ENCODE measurements at regions not wholly inside any gene's neighbourhood (a gene's known extent, or its start where the extent isn't known, plus 50 kb on each side); places are given as distances from the start of the nearest gene placed in this dataset.

- Histone ChIP-seq H2BK120ac (ENCODE audit: insufficient read depth, low read length, poor library complexity) (no peak overlapping the region), H3K4me1 (ENCODE audit: control insufficient read depth in 1 of 2, insufficient read depth in 2 of 2, low read length in 2 of 2) (no peaks in the 10 kb centered on the region), H3K27ac (ENCODE audit: low read depth, low read length) (no peak overlapping the region), H3K9ac (ENCODE audit: low read length) (no peak overlapping the region), H3K27me3 (ENCODE audit: insufficient read depth, low read length) (no peaks in the 10 kb centered on the region), H3K4me3 (ENCODE audit: low read depth, low read length) (no peak overlapping the region), H3K4me2 (ENCODE audit: low read length) (no peak overlapping the region), H3K4ac (ENCODE audit: low read depth, low read length) (no peak overlapping the region), H2AK5ac (ENCODE audit: low read length) (no peak overlapping the region), H4K12ac (ENCODE audit: low read depth, low read length) (no peak overlapping the region), H3K79me1 (ENCODE audit: low read length) (no peaks in the 10 kb centered on the region), H3K14ac (ENCODE audit: low read length) (no peak overlapping the region), H4K91ac (ENCODE audit: low read depth, low read length) (no peak overlapping the region), H2BK12ac (ENCODE audit: low read length) (no peak overlapping the region), H2AFZ (ENCODE audit: insufficient read depth, low read length, poor library complexity) (no peak overlapping the region), H3K18ac (ENCODE audit: low read length) (no peak overlapping the region), H3K36me3 (ENCODE audit: control insufficient read depth in 1 of 2, insufficient read depth in 2 of 2, low read length in 2 of 2) (no peaks in the 10 kb centered on the region), H2BK5ac (ENCODE audit: low read depth, low read length, poor library complexity) (no peak overlapping the region), H3K23ac (ENCODE audit: low read length) (no peak overlapping the region), H3K9me3 (ENCODE audit: insufficient read depth, low read depth, low read length) (no peaks in the 10 kb centered on the region), H3K79me2 (ENCODE audit: control insufficient read depth, insufficient read depth, low read length, poor library complexity) (no peaks in the 10 kb centered on the region), H4K8ac (ENCODE audit: low read depth, low read length) (no peak overlapping the region)
- no peak for DNase-seq
- WGBS (ENCODE audit: extremely low coverage, insufficient coverage, insufficient read length) = no CpG with 5 or more reads among the region's 4 CpGs
These were observed 290.1 kb upstream of the CDH9 start for GRCh38 chr5:27328480-27328879.

- Histone ChIP-seq H3K4ac (ENCODE audit: low read depth, low read length) (no peak overlapping the region), H3K79me1 (ENCODE audit: low read length) (no peaks in the 10 kb centered on the region), H3K27me3 (ENCODE audit: insufficient read depth, low read length) (no peaks in the 10 kb centered on the region), H2BK120ac (ENCODE audit: insufficient read depth, low read length, poor library complexity) (no peak overlapping the region), H3K4me2 (ENCODE audit: low read length) (no peak overlapping the region), H3K4me1 (ENCODE audit: control insufficient read depth in 1 of 2, insufficient read depth in 2 of 2, low read length in 2 of 2) (no peaks in the 10 kb centered on the region), H3K4me3 (ENCODE audit: low read depth, low read length) (no peak overlapping the region), H3K27ac (ENCODE audit: low read depth, low read length) (no peak overlapping the region), H3K14ac (ENCODE audit: low read length) (no peak overlapping the region), H3K79me2 (ENCODE audit: control insufficient read depth, insufficient read depth, low read length, poor library complexity) (no peaks in the 10 kb centered on the region), H3K18ac (ENCODE audit: low read length) (no peak overlapping the region), H2AK5ac (ENCODE audit: low read length) (no peak overlapping the region), H4K8ac (ENCODE audit: low read depth, low read length) (no peak overlapping the region), H3K9me3 (ENCODE audit: insufficient read depth, low read depth, low read length) (no peaks in the 10 kb centered on the region), H3K9ac (ENCODE audit: low read length) (no peak overlapping the region), H4K91ac (ENCODE audit: low read depth, low read length) (no peak overlapping the region), H3K23ac (ENCODE audit: low read length) (no peak overlapping the region), H2BK5ac (ENCODE audit: low read depth, low read length, poor library complexity) (no peak overlapping the region), H3K36me3 (ENCODE audit: control insufficient read depth in 1 of 2, insufficient read depth in 2 of 2, low read length in 2 of 2) (no peaks in the 10 kb centered on the region), H2BK12ac (ENCODE audit: low read length) (no peak overlapping the region), H4K12ac (ENCODE audit: low read depth, low read length) (no peak overlapping the region), H2AFZ (ENCODE audit: insufficient read depth, low read length, poor library complexity) (no peak overlapping the region)
- DNase-seq = no peak
These were observed 287.1 kb upstream of the CDH9 start for GRCh38 chr5:27325513-27325912.

- Histone ChIP-seq H2AK5ac (ENCODE audit: low read length) (no peak overlapping the region), H3K4me2 (ENCODE audit: low read length) (no peak overlapping the region), H4K91ac (ENCODE audit: low read depth, low read length) (no peak overlapping the region), H3K27me3 (ENCODE audit: insufficient read depth, low read length) (no peaks in the 10 kb centered on the region), H2BK12ac (ENCODE audit: low read length) (no peak overlapping the region), H3K18ac (ENCODE audit: low read length) (no peak overlapping the region), H2BK5ac (ENCODE audit: low read depth, low read length, poor library complexity) (no peak overlapping the region), H3K79me2 (ENCODE audit: control insufficient read depth, insufficient read depth, low read length, poor library complexity) (no peaks in the 10 kb centered on the region), H3K36me3 (ENCODE audit: control insufficient read depth in 1 of 2, insufficient read depth in 2 of 2, low read length in 2 of 2) (no peaks in the 10 kb centered on the region), H3K9me3 (ENCODE audit: insufficient read depth, low read depth, low read length) (no peaks in the 10 kb centered on the region), H4K12ac (ENCODE audit: low read depth, low read length) (no peak overlapping the region), H2BK120ac (ENCODE audit: insufficient read depth, low read length, poor library complexity) (no peak overlapping the region), H3K23ac (ENCODE audit: low read length) (no peak overlapping the region), H4K8ac (ENCODE audit: low read depth, low read length) (no peak overlapping the region), H3K27ac (ENCODE audit: low read depth, low read length) (no peak overlapping the region), H3K4me3 (ENCODE audit: low read depth, low read length) (no peak overlapping the region), H3K79me1 (ENCODE audit: low read length) (no peaks in the 10 kb centered on the region), H3K4ac (ENCODE audit: low read depth, low read length) (no peak overlapping the region), H3K4me1 (ENCODE audit: control insufficient read depth in 1 of 2, insufficient read depth in 2 of 2, low read length in 2 of 2) (no peaks in the 10 kb centered on the region), H3K9ac (ENCODE audit: low read length) (no peak overlapping the region), H3K14ac (ENCODE audit: low read length) (no peak overlapping the region), H2AFZ (ENCODE audit: insufficient read depth, low read length, poor library complexity) (no peak overlapping the region)
- no peak for DNase-seq
- no CpG with 5 or more reads among the region's 4 CpGs for WGBS (ENCODE audit: extremely low coverage, insufficient coverage, insufficient read length)
These were observed 280.3 kb upstream of the CDH9 start for GRCh38 chr5:27318701-27319100.

- no peak overlapping the region for H2BK120ac ChIP-seq (ENCODE audit: insufficient read depth, low read length, poor library complexity)
- H2BK12ac ChIP-seq (ENCODE audit: low read length) = no peak overlapping the region
- H3K9me3 ChIP-seq (ENCODE audit: insufficient read depth, low read depth, low read length) = no peaks in the 10 kb centered on the region
- H3K79me1 ChIP-seq (ENCODE audit: low read length) = no peaks in the 10 kb centered on the region
- no peaks in the 10 kb centered on the region for H3K79me2 ChIP-seq (ENCODE audit: control insufficient read depth, insufficient read depth, low read length, poor library complexity)
- no peak overlapping the region for H3K27ac ChIP-seq (ENCODE audit: low read depth, low read length)
- no peak overlapping the region for H4K91ac ChIP-seq (ENCODE audit: low read depth, low read length)
- no peaks in the 10 kb centered on the region for H3K36me3 ChIP-seq (ENCODE audit: control insufficient read depth in 1 of 2, insufficient read depth in 2 of 2, low read length in 2 of 2)
- peak in 1 of 2 donors; percentile 20 for DNase-seq
- no peak overlapping the region for H2AK5ac ChIP-seq (ENCODE audit: low read length)
- H2BK5ac ChIP-seq (ENCODE audit: low read depth, low read length, poor library complexity) = no peak overlapping the region
- H3K27me3 ChIP-seq (ENCODE audit: insufficient read depth, low read length) = no peaks in the 10 kb centered on the region
- no peak overlapping the region for H3K23ac ChIP-seq (ENCODE audit: low read length)
- H3K14ac ChIP-seq (ENCODE audit: low read length) = no peak overlapping the region
- no peaks in the 10 kb centered on the region for H3K4me1 ChIP-seq (ENCODE audit: control insufficient read depth in 1 of 2, insufficient read depth in 2 of 2, low read length in 2 of 2)
- H3K4me3 ChIP-seq (ENCODE audit: low read depth, low read length) = no peak overlapping the region
- no peak overlapping the region for H4K12ac ChIP-seq (ENCODE audit: low read depth, low read length)
- H3K18ac ChIP-seq (ENCODE audit: low read length) = no peak overlapping the region
- no peak overlapping the region for H2AFZ ChIP-seq (ENCODE audit: insufficient read depth, low read length, poor library complexity)
- no peak overlapping the region for H3K4me2 ChIP-seq (ENCODE audit: low read length)
- H3K9ac ChIP-seq (ENCODE audit: low read length) = no peak overlapping the region
- H4K8ac ChIP-seq (ENCODE audit: low read depth, low read length) = no peak overlapping the region
- no peak overlapping the region for H3K4ac ChIP-seq (ENCODE audit: low read depth, low read length)
- no CpG with 5 or more reads among the region's 2 CpGs for WGBS (ENCODE audit: extremely low coverage, insufficient coverage, insufficient read length)
These were observed 277.9 kb upstream of the CDH9 start for GRCh38 chr5:27316271-27316650.
